ENCODE measurements at regions not wholly inside any gene's neighbourhood (a gene's known extent, or its start where the extent isn't known, plus 50 kb on each side); places are given as distances from the start of the nearest gene placed in this dataset.

GRCh38 chr9:708182-708550, 133.3 kb upstream of the DMRT1 start:
- Histone ChIP-seq H2BK120ac (replicated peaks; ENCODE audit: low read depth, low read length) (no peak overlapping the region), H4K8ac (ENCODE audit: extremely low read depth, insufficient read depth, low read length) (no peak overlapping the region), H3K79me1 (ENCODE audit: low read depth, low read length) (no peaks in the 10 kb centered on the region), H3K36me3 (ENCODE audit: control insufficient read depth in 2 of 4, insufficient read depth in 4 of 4, low read length in 3 of 4) (peaks cover 0 to 15% (median 8%) of the 10 kb centered on the region in 4 experiments; a peak in 5 of 8 replicates), H4K20me1 (replicated peaks in 1 of 2; ENCODE audit: control insufficient read depth in 1 of 2, insufficient read depth in 2 of 2, low read length in 2 of 2) (peaks cover 0 to 2% of the 10 kb centered on the region in 2 experiments), H2BK15ac (ENCODE audit: low read length) (no peak overlapping the region), H3K4me1 (replicated peaks in 1 of 4; ENCODE audit: control insufficient read depth in 3 of 4, insufficient read depth in 4 of 4, low read length in 3 of 4) (peaks cover 0 to 9% (median 4%) of the 10 kb centered on the region in 4 experiments), H4K91ac (replicated peaks; ENCODE audit: insufficient read length, low read length) (no peak overlapping the region), H3K4me3 (ENCODE audit: extremely low read depth in 1 of 4, insufficient read depth in 2 of 4, low read depth in 3 of 4, low read length in 4 of 4) (no peak overlapping the region), H2BK5ac (ENCODE audit: low read depth, low read length) (no peak overlapping the region), H3K79me2 (ENCODE audit: control insufficient read depth in 1 of 2, insufficient read depth in 2 of 2, low read length in 2 of 2) (no peaks in the 10 kb centered on the region), H4K5ac (ENCODE audit: insufficient read length, low read depth, low read length) (no peak overlapping the region), H3K56ac (replicated peaks; ENCODE audit: insufficient read length, low read depth, low read length) (no peak overlapping the region), H3K23ac (ENCODE audit: insufficient read length) (no peak overlapping the region), H2AFZ (ENCODE audit: low read length) (no peak overlapping the region), H3K9ac (replicated peaks in 1 of 4; ENCODE audit: extremely low read depth in 1 of 4, low read depth in 3 of 4, low read length in 3 of 4) (no peak overlapping the region), H3K23me2 (ENCODE audit: low read depth, low read length) (peaks cover 2% of the 10 kb centered on the region; the same call in 1 of the 2 replicates), H3K14ac (ENCODE audit: insufficient read length) (no peak overlapping the region), H3K27ac (ENCODE audit: low read depth, low read length) (no peak overlapping the region), H3K18ac (ENCODE audit: extremely low read depth, low read length) (no peak overlapping the region), H3K4me2 (ENCODE audit: insufficient read depth in 1 of 2, low read depth in 2 of 2, low read length in 2 of 2) (peak overlapping the region; percentile 4 to 13; a peak in 2 of 4 replicates), H2AK5ac (ENCODE audit: low read depth, low read length) (no peak overlapping the region), H3K4ac (replicated peaks; ENCODE audit: insufficient read length, low read depth, low read length) (no peak overlapping the region), H3K9me3 (ENCODE audit: insufficient read depth in 2 of 2, low read depth in 1 of 2, low read length in 1 of 2) (no peaks in the 10 kb centered on the region), H2BK12ac (ENCODE audit: low read depth, low read length) (no peak overlapping the region), H2BK20ac (ENCODE audit: low read length) (no peak overlapping the region), H3K27me3 (replicated peaks in 1 of 4; ENCODE audit: control insufficient read depth in 3 of 4, extremely low read depth in 1 of 4, insufficient read depth in 3 of 4, low read length in 3 of 4) (no peaks in the 10 kb centered on the region)
- no peak for FAIRE-seq
- 70% methylated on average over 7 of the region's 7 CpGs; no CpG with 5 or more reads in 1 of the 2 experiments for WGBS, 2 experiments (ENCODE audit: extremely low coverage in 1 of 2, insufficient coverage in 1 of 2, insufficient read length in 1 of 2, insufficient replicate concordance in 2 of 2, low coverage in 1 of 2, low lambda C conversion rate in 2 of 2, missing lambda C conversion rate in 1 of 2)
- DNase-seq (ENCODE audit: low read depth in 1 of 2, low spot score in 2 of 2), result no peak
- CTCF ChIA-PET (ENCODE audit: partially characterized antibody), result interaction anchor here (1.3 to 1.9 kb wide), 2 partner anchors 8 to 16 kb away, joined by 4 to 8 read pairs; no protein-coding TSS in a partner anchor
- POLR2A ChIA-PET (ENCODE audit: partially characterized antibody), result no interaction called here
- no peak for TF ChIP-seq ATF2 (IDR thresholded peaks at IDR 0.05; ENCODE audit: low read length)
- no peak for TF ChIP-seq RXRA (IDR thresholded peaks at IDR 0.05; ENCODE audit: insufficient read depth, low read depth, low read length)
- no peak for TF ChIP-seq POLR2AphosphoS5 (IDR thresholded peaks at IDR 0.05; ENCODE audit: low read depth, low read length)
- no peak for TF ChIP-seq GABPA (IDR thresholded peaks at IDR 0.05; ENCODE audit: borderline replicate concordance, insufficient read depth, low read length)
- no peak for TF ChIP-seq NANOG (IDR thresholded peaks at IDR 0.05; ENCODE audit: insufficient read depth, low read depth, low read length, poor library complexity, severe bottlenecking)
- no peak for TF ChIP-seq EP300 (IDR thresholded peaks at IDR 0.05; ENCODE audit: borderline replicate concordance in 1 of 2, low read depth in 2 of 2, low read length in 2 of 2)

Data from H1 (cell line).